ENCODE measurements at regions not wholly inside any gene's neighbourhood (a gene's known extent, or its start where the extent isn't known, plus 50 kb on each side); places are given as distances from the start of the nearest gene placed in this dataset.

DNA sequence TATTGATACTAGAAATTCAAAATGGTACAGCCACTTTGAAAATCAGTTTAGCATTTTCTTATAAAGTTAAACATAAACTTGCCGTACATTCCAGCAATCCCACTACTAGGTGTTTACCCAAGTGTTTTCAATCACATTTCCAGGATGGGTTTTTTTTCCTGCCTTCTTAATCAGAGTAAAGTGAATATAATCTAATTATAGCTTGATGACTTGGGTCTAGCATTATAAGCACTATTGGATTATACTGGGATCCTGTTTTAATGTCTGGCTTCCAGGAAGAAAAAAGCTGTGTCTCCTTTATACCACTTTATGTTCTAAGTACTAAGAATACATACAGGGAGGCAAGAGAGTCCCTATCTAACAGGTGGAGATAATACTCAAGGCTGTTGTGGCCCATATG lies 103.3 kb upstream of the KLHL13 start:
- Histone ChIP-seq H3K4me3 (no peak overlapping the region), H3K9me3 (ENCODE audit: insufficient read depth, low read depth) (no peaks in the 10 kb centered on the region), H3K27ac (no peak overlapping the region), H3F3A (ENCODE audit: insufficient read depth, low read depth) (no peaks in the 10 kb centered on the region), H3K27me3 (ENCODE audit: insufficient read depth, low read depth) (0 out of 2 replicates have a peak, but pooled peaks cover 7% of the 10 kb centered on the region), H3K79me2 (ENCODE audit: low read depth) (no peaks in the 10 kb centered on the region), H4K20me1 (ENCODE audit: insufficient read depth) (no peaks in the 10 kb centered on the region), H3K4me1 (replicated peaks; ENCODE audit: insufficient read depth) (no peaks in the 10 kb centered on the region; the same call in 1 of the 2 replicates), H3K4me2 (no peak overlapping the region), H3K36me3 (ENCODE audit: low read depth) (no peaks in the 10 kb centered on the region), H2AFZ (no peak overlapping the region), H3K9me2 (ENCODE audit: insufficient read depth) (no peaks in the 10 kb centered on the region)
- TF ChIP-seq EZH2 (IDR thresholded peaks at IDR 0.05; ENCODE audit: low read depth): no peak
- TF ChIP-seq, protein P1, sequence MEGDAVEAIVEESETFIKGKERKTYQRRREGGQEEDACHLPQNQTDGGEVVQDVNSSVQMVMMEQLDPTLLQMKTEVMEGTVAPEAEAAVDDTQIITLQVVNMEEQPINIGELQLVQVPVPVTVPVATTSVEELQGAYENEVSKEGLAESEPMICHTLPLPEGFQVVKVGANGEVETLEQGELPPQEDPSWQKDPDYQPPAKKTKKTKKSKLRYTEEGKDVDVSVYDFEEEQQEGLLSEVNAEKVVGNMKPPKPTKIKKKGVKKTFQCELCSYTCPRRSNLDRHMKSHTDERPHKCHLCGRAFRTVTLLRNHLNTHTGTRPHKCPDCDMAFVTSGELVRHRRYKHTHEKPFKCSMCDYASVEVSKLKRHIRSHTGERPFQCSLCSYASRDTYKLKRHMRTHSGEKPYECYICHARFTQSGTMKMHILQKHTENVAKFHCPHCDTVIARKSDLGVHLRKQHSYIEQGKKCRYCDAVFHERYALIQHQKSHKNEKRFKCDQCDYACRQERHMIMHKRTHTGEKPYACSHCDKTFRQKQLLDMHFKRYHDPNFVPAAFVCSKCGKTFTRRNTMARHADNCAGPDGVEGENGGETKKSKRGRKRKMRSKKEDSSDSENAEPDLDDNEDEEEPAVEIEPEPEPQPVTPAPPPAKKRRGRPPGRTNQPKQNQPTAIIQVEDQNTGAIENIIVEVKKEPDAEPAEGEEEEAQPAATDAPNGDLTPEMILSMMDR (conservative IDR thresholded peaks at IDR 0.05): no peak
- ChIA-PET CTCF (no interaction called here), POLR2A (ENCODE audit: unreplicated experiment) (no interaction called here)
- intact Hi-C loops (cut with micrococcal nuclease; ENCODE audit: unreplicated experiment): no loop called here
- no TSS peak for BruUV-seq (replicated peaks)
- no peak for DNase-seq

DNA sequence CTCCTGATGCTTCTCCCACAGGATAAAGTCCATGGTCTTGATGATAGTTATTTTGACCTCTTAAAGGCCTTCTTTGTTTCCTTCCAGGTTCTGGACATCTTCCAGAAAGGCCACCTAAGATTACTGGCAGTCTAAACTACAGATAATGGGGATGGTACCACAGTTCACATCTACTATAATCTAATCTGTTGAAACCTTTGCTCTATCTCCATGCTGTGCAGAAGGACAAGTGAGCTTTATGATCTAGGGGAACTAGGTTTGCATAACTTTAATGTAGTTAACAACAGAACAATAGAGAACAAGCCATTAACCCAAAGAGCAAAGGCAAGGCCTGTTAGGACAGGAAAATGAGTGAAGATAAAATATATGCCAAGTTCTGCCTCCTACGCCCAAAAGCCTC lies 103.9 kb upstream of the KLHL13 start:
- Histone ChIP-seq H3F3A (ENCODE audit: insufficient read depth, low read depth) (peaks cover under 1% of the 10 kb centered on the region; the same call in 1 of the 2 replicates), H3K27ac (no peak overlapping the region), H3K4me1 (replicated peaks; ENCODE audit: insufficient read depth) (peaks cover 6% of the 10 kb centered on the region), H3K9me2 (ENCODE audit: insufficient read depth) (no peaks in the 10 kb centered on the region), H3K36me3 (ENCODE audit: low read depth) (no peaks in the 10 kb centered on the region), H3K79me2 (ENCODE audit: low read depth) (no peaks in the 10 kb centered on the region), H3K4me3 (no peak overlapping the region), H3K27me3 (ENCODE audit: insufficient read depth, low read depth) (0 out of 2 replicates have a peak, but pooled peaks cover 7% of the 10 kb centered on the region), H3K9me3 (ENCODE audit: insufficient read depth, low read depth) (no peaks in the 10 kb centered on the region), H3K4me2 (no peak overlapping the region), H4K20me1 (ENCODE audit: insufficient read depth) (no peaks in the 10 kb centered on the region), H2AFZ (no peak overlapping the region)
- DNase-seq: no peak
- intact Hi-C loops (cut with micrococcal nuclease; ENCODE audit: unreplicated experiment): no loop called here
- ChIA-PET CTCF (no interaction called here), POLR2A (ENCODE audit: unreplicated experiment) (no interaction called here)
- no TSS peak for BruUV-seq (replicated peaks)
- no peak for TF ChIP-seq EZH2 (IDR thresholded peaks at IDR 0.05; ENCODE audit: low read depth)
- TF ChIP-seq, protein P1 (conservative IDR thresholded peaks at IDR 0.05): no peak

DNA sequence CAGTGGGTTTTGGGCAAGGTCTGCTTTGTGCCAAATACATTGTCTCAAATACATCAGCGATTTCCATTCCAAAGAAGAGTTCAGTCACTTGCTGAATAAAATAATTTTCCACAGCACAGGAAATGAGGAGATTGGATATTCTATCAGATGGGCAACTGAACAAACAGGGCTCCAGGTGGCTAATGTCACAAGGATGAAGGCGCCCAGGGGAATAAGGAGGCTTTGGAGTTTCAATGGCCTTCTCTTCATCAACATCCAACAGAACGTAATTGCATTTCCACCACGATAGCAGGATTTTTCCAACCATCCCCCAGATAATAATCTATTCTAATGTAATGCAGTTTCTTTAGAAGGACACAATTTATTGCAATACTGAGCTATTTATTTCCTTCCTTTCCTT lies 104.7 kb upstream of the KLHL13 start:
- Histone ChIP-seq H3K27me3 (ENCODE audit: insufficient read depth, low read depth) (0 out of 2 replicates have a peak, but pooled peaks cover 6% of the 10 kb centered on the region), H3K4me1 (replicated peaks; ENCODE audit: insufficient read depth) (peaks cover 11% of the 10 kb centered on the region), H4K20me1 (ENCODE audit: insufficient read depth) (no peaks in the 10 kb centered on the region), H3K9me3 (ENCODE audit: insufficient read depth, low read depth) (no peaks in the 10 kb centered on the region), H3K79me2 (ENCODE audit: low read depth) (no peaks in the 10 kb centered on the region), H3K36me3 (ENCODE audit: low read depth) (no peaks in the 10 kb centered on the region), H3K4me2 (no peak overlapping the region), H3F3A (ENCODE audit: insufficient read depth, low read depth) (peaks cover 4% of the 10 kb centered on the region; the same call in 1 of the 2 replicates), H3K9me2 (ENCODE audit: insufficient read depth) (no peaks in the 10 kb centered on the region), H2AFZ (no peak overlapping the region), H3K4me3 (no peak overlapping the region), H3K27ac (no peak overlapping the region)
- no peak for DNase-seq
- no TSS peak for BruUV-seq (replicated peaks)
- ChIA-PET CTCF (no interaction called here), POLR2A (ENCODE audit: unreplicated experiment) (no interaction called here)
- intact Hi-C loops (cut with micrococcal nuclease; ENCODE audit: unreplicated experiment): no loop called here
- no peak for TF ChIP-seq EZH2 (IDR thresholded peaks at IDR 0.05; ENCODE audit: low read depth)
- TF ChIP-seq, protein P1 (conservative IDR thresholded peaks at IDR 0.05): no peak

Data from PC-9 (cell line).